ENCODE measurements at regions not wholly inside any gene's neighbourhood (a gene's known extent, or its start where the extent isn't known, plus 50 kb on each side); places are given as distances from the start of the nearest gene placed in this dataset.
A peak's percentile ranks its signal among the peaks of the same experiment; 100 is the strongest.
"Not testable (repeated sequence)": the region's sequence is repeated elsewhere in the genome, so short reads cannot be mapped to it uniquely, and the experiment has no call there.

DNA sequence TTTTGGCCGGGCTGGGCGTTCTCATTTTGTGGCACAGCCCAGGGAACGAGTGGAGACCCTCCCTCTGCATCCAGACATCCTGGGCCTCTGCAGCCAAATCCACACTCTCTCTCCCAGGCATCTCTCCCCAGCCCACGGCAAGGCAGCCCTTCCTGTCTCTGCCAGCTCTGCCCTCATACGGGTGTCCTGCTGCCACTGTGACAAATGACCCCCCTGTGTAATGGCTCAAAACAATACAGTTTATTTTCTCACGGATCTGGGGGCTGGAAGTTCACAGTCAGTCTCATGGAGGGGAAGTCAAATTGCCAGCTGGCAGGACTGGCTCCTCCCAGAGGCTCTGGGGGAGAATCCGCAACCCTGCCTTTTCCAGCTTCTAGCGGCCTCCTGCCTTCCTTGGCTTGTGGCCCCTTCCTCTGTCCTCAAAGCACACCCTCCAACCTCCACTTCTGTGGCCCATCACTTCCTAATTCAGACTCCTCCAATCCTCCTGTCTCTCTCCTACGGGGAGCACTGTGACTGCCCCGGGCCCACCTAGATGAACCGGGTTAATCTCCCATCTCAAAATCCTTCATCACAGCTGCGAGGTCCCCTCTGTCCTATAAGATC, 70.2 kb upstream of the COL5A1 start:
- H3K27ac ChIP-seq (ENCODE audit: poor library complexity, severe bottlenecking), result no peak overlapping the region
- no peak for ATAC-seq (ENCODE audit: low read depth)
- no peaks in the 10 kb centered on the region for H3K4me1 ChIP-seq (ENCODE audit: insufficient read depth, poor library complexity, severe bottlenecking)

DNA sequence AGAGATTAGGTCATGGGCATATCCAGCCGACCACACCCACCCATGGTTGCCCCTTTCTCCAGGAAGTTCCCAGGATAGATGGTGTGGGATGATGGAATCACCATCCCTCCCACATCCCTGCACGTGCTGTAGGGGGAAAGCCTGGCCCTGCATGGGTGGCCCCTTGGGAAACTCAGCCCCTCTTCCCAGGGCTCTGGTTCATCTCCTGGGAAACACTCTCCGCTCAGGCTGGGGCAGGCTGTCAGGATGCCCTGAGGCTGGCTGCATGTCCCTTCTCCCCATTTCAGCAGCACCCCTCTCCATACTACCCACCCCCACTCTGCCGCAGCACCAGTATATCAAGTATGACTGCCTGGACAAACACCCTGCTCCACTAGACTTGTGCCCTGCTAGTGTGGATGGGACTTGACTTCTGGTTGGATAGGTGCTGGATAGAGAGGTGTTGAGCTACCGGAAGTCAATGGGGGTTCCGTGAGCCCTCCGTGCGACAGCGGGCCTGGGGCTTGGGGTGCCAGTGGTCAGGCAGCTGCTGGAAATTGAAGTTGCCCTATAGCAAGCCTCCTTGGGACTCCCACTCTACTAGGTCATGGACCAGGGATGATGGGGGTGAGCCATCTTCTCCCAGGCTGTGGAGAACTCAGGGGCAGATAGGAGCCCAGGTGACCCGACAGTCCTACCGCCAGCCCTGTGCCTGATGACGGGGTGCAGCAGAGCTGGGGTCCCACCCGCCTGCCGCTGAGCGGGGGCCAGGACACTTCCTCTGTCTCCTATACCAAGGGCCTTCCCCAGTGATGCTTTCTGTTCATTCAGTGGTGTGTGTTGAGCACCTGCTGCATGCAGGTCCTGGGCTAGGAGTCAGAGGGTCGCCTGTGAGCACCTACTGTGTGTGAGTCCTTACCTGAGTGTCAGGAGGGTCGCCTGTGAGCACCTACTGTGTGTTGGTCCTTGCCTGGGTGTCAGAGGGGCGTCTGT, 69.4 kb upstream of the COL5A1 start:
- Histone ChIP-seq H3K36me3 (ENCODE audit: low read depth) (no peaks in the 10 kb centered on the region), H3K27ac (ENCODE audit: poor library complexity, severe bottlenecking) (no peak overlapping the region), H3K4me3 (ENCODE audit: severe bottlenecking) (no peak overlapping the region), H3K4me1 (ENCODE audit: insufficient read depth, poor library complexity, severe bottlenecking) (no peaks in the 10 kb centered on the region), H3K9me3 (ENCODE audit: severe bottlenecking) (no peaks in the 10 kb centered on the region), H3K27me3 (ENCODE audit: insufficient read depth, poor library complexity, severe bottlenecking) (no peaks in the 10 kb centered on the region)
- TF ChIP-seq, protein P1, sequence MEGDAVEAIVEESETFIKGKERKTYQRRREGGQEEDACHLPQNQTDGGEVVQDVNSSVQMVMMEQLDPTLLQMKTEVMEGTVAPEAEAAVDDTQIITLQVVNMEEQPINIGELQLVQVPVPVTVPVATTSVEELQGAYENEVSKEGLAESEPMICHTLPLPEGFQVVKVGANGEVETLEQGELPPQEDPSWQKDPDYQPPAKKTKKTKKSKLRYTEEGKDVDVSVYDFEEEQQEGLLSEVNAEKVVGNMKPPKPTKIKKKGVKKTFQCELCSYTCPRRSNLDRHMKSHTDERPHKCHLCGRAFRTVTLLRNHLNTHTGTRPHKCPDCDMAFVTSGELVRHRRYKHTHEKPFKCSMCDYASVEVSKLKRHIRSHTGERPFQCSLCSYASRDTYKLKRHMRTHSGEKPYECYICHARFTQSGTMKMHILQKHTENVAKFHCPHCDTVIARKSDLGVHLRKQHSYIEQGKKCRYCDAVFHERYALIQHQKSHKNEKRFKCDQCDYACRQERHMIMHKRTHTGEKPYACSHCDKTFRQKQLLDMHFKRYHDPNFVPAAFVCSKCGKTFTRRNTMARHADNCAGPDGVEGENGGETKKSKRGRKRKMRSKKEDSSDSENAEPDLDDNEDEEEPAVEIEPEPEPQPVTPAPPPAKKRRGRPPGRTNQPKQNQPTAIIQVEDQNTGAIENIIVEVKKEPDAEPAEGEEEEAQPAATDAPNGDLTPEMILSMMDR (IDR thresholded peaks at IDR 0.05; ENCODE audit: poor library complexity, severe bottlenecking), result no peak
- peak; percentile 44; the same call in 2 of the 3 replicates for ATAC-seq (ENCODE audit: low read depth)
- peak; percentile 46 for DNase-seq (ENCODE audit: low spot score)

More for the DNA sequence above, 70.2 kb upstream of the COL5A1 start:
- Histone ChIP-seq H3K4me3 (ENCODE audit: severe bottlenecking) (no peak overlapping the region), H3K27me3 (ENCODE audit: insufficient read depth, poor library complexity, severe bottlenecking) (no peaks in the 10 kb centered on the region), H3K36me3 (ENCODE audit: low read depth) (no peaks in the 10 kb centered on the region), H3K9me3 (ENCODE audit: severe bottlenecking) (no peaks in the 10 kb centered on the region)
- DNase-seq (ENCODE audit: low spot score), result peak; percentile 19
- TF ChIP-seq, protein P1 (IDR thresholded peaks at IDR 0.05; ENCODE audit: poor library complexity, severe bottlenecking), result no peak

DNA sequence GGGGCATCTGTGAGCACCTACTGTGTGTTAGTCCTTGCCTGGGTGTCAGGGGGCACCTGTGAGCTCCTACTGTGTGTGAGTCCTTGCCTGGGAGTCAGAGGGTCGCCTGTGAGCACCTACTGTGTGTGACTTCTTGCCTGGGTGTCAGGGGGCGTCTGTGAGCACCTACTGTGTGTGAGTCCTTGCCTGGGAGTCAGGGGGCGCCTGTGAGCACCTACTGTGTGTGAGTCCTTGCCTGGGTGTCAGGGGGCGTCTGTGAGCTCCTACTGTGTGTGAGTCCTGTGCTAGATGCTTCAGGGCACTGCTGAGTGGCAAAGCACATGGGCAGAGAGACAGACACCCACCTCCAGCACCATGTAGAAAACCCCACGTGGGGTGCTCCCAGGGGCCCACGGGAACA, 66.9 kb upstream of the COL5A1 start:
- not testable (repeated sequence) for DNase-seq (ENCODE audit: low spot score); H3K4me1 ChIP-seq (ENCODE audit: insufficient read depth, poor library complexity, severe bottlenecking); H3K36me3 ChIP-seq (ENCODE audit: low read depth); H3K27me3 ChIP-seq (ENCODE audit: insufficient read depth, poor library complexity, severe bottlenecking); H3K9me3 ChIP-seq (ENCODE audit: severe bottlenecking); H3K27ac ChIP-seq (ENCODE audit: poor library complexity, severe bottlenecking); H3K4me3 ChIP-seq (ENCODE audit: severe bottlenecking); ATAC-seq (ENCODE audit: low read depth)

DNA sequence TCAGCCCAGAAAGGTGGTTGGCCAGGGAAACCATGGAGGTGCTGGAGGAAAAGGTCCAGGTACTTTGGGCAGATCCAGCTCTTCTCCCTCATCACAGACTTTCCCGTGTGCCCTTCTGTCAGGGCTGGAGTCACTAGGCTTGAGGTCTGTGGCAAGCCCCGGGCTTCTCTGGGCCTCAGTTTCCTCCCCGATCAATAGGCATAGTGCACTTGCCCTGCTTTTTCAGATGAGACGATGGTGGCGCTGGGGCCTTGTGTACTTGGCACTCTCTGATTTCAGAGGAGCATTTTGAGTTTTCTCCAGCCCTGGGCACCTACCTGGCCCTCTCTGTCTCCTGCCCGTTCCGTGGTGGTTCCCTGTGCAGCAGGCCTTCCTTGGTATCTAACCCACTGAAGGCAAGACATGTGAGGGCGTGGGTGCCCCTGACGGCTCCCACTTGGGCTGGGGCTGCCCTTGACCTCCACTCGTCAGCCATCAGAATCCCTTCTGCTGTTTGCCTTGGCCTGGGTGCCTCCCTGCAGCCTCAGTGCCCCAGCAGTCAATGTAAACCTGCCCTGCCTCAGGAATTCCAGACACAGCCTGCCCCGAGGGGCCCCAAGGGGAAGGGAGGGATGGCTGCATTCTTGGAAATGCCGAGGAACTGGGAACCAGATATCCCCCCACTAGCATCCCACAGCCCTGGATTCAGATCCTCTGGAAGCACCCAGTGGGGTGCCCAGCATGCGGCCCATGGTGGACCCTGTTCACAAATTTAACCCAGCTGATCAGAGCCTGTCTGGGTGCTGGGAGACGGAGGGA, 66.3 kb upstream of the COL5A1 start:
- TF ChIP-seq, protein P1 (IDR thresholded peaks at IDR 0.05; ENCODE audit: poor library complexity, severe bottlenecking), result no peak
- Histone ChIP-seq H3K27me3 (ENCODE audit: insufficient read depth, poor library complexity, severe bottlenecking) (no peaks in the 10 kb centered on the region), H3K4me1 (ENCODE audit: insufficient read depth, poor library complexity, severe bottlenecking) (no peaks in the 10 kb centered on the region), H3K4me3 (ENCODE audit: severe bottlenecking) (no peak overlapping the region), H3K27ac (ENCODE audit: poor library complexity, severe bottlenecking) (no peak overlapping the region), H3K9me3 (ENCODE audit: severe bottlenecking) (no peaks in the 10 kb centered on the region), H3K36me3 (ENCODE audit: low read depth) (no peaks in the 10 kb centered on the region)
- DNase-seq (ENCODE audit: low spot score), result no peak
- ATAC-seq (ENCODE audit: low read depth), result no peak

DNA sequence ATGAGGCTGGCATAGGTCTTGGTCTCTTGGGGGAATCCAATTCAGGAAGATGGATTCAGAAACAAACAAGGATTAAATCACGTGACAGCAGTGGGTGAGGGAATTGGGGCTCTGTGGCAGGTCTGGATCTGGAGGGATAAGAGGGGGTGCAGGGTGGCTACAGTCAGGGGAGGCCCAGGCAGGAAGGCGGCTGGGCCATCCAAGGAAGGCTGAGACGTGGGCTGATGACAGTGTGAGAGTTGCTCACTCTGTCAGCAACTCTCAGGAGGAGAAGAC, 65.8 kb upstream of the COL5A1 start:
- H3K4me1 ChIP-seq (ENCODE audit: insufficient read depth, poor library complexity, severe bottlenecking), result no peaks in the 10 kb centered on the region
- H3K27ac ChIP-seq (ENCODE audit: poor library complexity, severe bottlenecking), result no peak overlapping the region
- TF ChIP-seq, protein P1 (IDR thresholded peaks at IDR 0.05; ENCODE audit: poor library complexity, severe bottlenecking), result no peak
- no peaks in the 10 kb centered on the region for H3K36me3 ChIP-seq (ENCODE audit: low read depth)
- no peaks in the 10 kb centered on the region for H3K9me3 ChIP-seq (ENCODE audit: severe bottlenecking)
- H3K27me3 ChIP-seq (ENCODE audit: insufficient read depth, poor library complexity, severe bottlenecking), result peaks cover 1% of the 10 kb centered on the region
- no peak overlapping the region for H3K4me3 ChIP-seq (ENCODE audit: severe bottlenecking)
- no peak for DNase-seq (ENCODE audit: low spot score)
- no peak for ATAC-seq (ENCODE audit: low read depth)
